ENCODE measurements at regions not wholly inside any gene's neighbourhood (a gene's known extent, or its start where the extent isn't known, plus 50 kb on each side); places are given as distances from the start of the nearest gene placed in this dataset.

GRCh38 chr4:108520807-108521206, 99.6 kb upstream of the RPL34 start:
- DNase-seq = no peak

DNA sequence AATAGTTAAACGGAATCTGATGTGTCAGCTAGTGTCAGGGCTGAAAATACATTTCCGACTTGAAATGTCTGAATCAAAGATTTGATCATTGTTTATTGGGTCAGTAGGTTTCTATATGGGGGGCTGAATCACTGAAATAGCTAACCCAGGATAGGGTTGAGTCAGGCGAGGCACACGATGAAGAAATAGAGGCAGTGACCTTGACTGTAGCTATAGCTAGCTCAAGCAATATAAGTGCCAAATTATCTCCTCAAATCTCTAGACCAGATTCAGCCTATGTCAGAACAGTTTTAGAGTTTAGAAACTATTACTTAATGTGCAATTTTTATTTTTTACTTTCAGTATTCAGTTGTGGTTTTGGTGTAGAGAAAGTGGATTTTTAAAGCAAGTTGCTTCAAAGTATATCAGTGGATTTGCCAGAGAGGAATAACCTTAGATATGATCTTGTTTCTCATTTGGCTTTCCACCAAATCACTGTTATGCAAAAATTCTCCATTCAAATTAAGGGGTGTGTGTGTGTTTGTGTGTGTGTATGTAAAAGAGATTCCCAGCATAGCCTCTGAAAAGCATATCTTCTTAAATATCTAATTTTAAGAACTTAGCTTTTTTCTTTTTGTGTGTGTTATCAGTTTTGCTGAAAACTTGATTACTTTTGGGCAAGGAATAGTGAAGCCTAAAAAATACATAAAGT, 100.3 kb upstream of the RPL34 start:
- DNase-seq = no peak

DNA sequence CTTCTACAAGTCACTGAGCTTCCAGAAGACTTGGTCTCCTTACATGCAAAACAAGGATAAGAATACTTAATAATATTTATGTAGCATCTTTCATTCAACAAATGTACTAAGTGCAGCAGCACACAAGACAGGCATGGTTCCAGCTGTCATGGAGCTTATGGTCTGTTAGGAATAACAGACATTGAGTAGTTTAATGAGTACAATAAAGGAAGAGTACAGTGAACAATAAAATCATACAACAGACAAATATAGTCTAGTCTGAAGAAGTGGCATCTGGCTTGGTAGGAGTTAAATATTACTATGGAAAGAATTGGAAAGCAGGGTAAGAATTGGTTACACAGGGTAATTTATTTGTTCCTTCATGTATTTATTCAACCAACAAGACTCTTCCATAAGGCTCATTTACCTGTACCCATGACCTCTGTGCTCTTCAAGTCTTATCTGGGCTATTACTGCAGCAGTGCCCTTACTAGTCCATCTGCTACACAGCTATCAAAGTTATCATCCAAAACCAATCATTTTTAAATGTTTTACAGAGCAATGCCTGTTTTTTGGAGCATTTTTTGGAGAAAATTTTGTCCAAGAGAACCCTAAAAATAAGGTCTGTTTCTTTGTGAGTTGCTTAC, 101.1 kb upstream of the RPL34 start:
- DNase-seq = no peak

GRCh38 chr4:108512615-108513505, 107.5 kb upstream of the RPL34 start:
- peak; percentile 78 for DNase-seq

- DNase-seq = no peak
These were observed 108.8 kb upstream of the RPL34 start for GRCh38 chr4:108511618-108512017.

DNA sequence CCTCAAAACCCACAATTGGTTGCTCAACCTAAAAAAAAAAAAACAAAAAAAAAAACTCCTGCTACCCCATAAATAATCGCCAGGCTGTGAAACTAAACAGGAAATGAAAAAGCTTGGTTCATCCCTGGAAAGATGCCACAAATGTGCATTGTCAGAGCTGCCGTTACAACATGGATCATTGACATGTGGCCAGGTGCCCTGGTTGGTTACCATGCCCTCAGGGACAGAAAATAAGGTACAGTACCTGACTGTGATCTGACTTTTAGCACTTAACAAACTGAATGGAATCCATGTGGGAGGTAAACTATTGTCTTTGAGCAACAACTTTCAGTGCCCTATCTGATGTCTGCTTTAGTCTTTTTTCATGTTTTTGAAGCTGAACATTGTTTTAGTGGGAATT, 118.0 kb upstream of the RPL34 start:
- peak; percentile 12 for DNase-seq

GRCh38 chr4:108498925-108499324, 121.5 kb upstream of the RPL34 start:
- no peak for DNase-seq

DNA sequence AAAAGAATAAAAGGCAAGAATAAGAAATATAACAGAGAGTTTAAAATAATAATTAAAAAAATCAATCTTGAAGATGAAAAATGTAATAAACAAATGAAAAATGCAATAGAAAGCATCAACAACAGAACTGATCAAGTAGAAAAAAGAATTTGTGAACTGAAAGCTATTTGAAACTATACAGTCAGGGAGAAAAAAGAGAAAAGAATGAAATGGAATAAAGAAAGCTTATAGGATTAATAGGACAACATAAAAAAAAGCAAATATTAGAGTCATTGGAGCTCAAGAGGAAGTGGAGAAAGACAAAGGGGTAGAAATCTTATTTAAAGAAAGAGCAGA, 126.8 kb upstream of the RPL34 start:
- DNase-seq = no peak

DNA sequence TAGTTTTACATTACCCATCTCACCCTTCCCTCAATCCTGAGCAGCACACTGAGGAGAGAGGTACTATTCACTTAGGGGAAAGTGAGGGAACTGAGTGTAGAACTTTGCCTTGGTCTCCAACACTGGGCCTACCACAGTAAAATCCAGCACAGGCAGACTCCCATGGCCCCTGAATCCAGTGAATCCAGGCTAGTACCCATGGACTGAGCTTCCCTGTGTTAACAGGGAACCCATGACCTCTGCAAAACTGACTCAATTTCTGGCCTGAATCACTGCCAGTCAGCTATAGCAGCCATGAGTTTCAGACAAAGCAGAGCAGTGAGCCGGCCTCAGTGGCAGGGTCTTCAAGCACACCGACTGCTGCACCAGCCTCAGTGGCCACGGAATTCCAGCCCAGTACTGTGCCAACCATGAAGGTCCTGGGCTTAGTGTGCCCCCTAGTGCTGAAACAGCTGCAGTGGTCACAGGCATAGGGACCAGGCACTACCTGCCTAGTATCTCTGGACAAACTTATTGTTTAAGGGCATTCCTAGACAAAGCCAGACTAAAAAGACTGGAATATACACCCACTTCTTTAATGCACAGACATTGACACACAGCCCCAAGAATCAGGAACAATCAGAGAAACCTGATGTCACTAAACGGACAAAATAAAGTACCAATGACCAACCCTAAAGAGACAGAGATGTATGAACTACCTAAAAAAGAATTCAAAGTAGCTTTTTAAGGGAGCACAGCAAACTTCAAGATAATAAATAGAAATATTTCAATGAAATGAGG, 127.4 kb upstream of the RPL34 start:
- DNase-seq = peak; percentile 40

GRCh38 chr4:108488865-108489264, 131.5 kb upstream of the RPL34 start:
- no peak for DNase-seq

GRCh38 chr4:108486046-108486445, 134.3 kb upstream of the RPL34 start:
- no peak for DNase-seq

GRCh38 chr4:108484187-108484586, 136.2 kb upstream of the RPL34 start:
- DNase-seq = no peak

DNA sequence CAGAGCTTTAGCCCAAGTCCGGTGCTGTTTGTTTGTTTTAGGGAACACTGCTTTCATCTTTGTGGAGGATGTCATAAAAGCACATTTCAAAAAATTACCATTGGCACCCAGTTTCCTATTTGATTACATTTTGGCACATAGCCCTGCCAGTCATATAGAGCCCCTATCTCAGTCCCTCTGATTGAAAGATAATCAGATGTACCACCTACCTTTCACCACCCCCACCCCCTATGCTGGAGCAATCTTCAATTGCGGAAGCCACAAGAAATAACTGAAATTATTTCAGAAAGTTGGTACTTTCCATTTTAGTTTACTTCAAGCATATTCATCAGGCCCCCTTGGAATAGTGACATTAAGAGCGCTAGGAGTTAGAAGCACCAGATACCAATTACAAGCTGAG, 136.7 kb upstream of the RPL34 start:
- DNase-seq = no peak

GRCh38 chr4:108483079-108483478, 137.3 kb upstream of the RPL34 start:
- no peak for DNase-seq

DNA sequence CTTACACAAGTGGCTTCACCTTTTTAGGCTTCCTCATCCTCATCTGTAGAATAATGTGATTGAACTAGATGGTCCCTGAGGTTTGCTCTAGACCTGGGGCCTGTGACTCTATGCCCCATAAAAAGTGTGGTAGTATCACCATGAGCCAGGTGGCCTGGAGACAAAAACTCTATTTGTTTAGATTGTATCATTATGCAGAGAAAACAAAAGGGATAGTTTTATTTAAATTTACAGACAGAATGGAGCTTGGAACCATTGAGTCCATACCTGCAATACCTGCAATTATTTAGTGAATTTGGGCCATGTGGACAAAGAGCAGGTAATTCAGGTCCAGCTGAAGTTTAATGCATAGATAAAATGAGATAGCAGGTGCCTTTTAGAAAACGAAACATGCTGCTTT, 139.5 kb upstream of the RPL34 start:
- no peak for DNase-seq

GRCh38 chr4:108477527-108478108, 142.8 kb upstream of the RPL34 start:
- DNase-seq = no peak

GRCh38 chr4:108473163-108473720, 147.1 kb upstream of the RPL34 start:
- DNase-seq = peak; percentile 43

- no peak for DNase-seq
These were observed 153.2 kb upstream of the RPL34 start for GRCh38 chr4:108466936-108467902.

- no peak for DNase-seq
These were observed 154.4 kb upstream of the RPL34 start for GRCh38 chr4:108465886-108466500.

DNA sequence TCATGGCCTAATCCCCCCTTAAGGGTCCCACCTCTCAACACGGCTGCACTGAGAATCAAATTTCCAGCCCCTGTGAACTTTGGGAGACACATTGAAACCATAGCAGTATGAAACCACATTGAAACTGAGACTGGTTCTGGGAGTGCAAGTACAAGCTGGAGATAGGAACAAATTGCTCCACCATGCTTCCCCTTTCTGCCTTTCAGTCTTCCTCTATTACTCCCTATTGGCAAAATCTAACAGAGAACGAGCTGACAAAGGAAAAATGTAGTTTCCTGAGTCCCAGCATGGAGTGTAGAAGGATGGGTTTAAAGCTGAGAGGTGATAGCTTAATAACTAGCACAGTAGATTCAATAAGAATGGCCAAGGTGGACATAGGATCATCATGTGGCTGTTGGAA, 161.7 kb upstream of the RPL34 start:
- DNase-seq = no peak

- DNase-seq = no peak
These were observed 166.1 kb upstream of the RPL34 start for GRCh38 chr4:108454227-108454626.
